Suprapubic skin (tissue), 4 donors: ENCODE measurements at regions not wholly inside any gene's neighbourhood (a gene's known extent, or its start where the extent isn't known, plus 50 kb on each side); places are given as distances from the start of the nearest gene placed in this dataset.

ENCODE experiments used
- POLR2A ChIP-seq, 2 donors: fragments of 450-650 bp; IDR thresholded peaks; one replicate each; pipeline ENCODE4 v1.6.1; 2017; ENCODE audit warnings: antibody characterized with exemption in 2 of 2, mild to moderate bottlenecking in 2 of 2, moderate library complexity in 2 of 2
- POLR2AphosphoS5 ChIP-seq, 3 donors: sonication (generic); formaldehyde crosslinking; IDR thresholded peaks; one replicate each; pipeline ENCODE4 v1.6.1; 2017; ENCODE audit warnings: antibody characterized with exemption in 3 of 3
- TF ChIP-seq, protein P1 (sequence below), 2 donors: fragments of 200-600 bp in 1 of 2; fragments of 450-650 bp in 1 of 2; sonication (generic) in 1 of 2; IDR thresholded peaks; one replicate each; pipeline ENCODE4 v1.5.1; 2016 to 2019; ENCODE audit warnings: antibody characterized with exemption in 2 of 2, mild to moderate bottlenecking in 1 of 2, moderate library complexity in 1 of 2

GRCh38 chr3:103136621-103137020 is 701.8 kb downstream of the ZPLD1 start:
- TF ChIP-seq, protein P1, sequence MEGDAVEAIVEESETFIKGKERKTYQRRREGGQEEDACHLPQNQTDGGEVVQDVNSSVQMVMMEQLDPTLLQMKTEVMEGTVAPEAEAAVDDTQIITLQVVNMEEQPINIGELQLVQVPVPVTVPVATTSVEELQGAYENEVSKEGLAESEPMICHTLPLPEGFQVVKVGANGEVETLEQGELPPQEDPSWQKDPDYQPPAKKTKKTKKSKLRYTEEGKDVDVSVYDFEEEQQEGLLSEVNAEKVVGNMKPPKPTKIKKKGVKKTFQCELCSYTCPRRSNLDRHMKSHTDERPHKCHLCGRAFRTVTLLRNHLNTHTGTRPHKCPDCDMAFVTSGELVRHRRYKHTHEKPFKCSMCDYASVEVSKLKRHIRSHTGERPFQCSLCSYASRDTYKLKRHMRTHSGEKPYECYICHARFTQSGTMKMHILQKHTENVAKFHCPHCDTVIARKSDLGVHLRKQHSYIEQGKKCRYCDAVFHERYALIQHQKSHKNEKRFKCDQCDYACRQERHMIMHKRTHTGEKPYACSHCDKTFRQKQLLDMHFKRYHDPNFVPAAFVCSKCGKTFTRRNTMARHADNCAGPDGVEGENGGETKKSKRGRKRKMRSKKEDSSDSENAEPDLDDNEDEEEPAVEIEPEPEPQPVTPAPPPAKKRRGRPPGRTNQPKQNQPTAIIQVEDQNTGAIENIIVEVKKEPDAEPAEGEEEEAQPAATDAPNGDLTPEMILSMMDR (IDR thresholded peaks at IDR 0.05) = no peak
- TF ChIP-seq POLR2A (IDR thresholded peaks at IDR 0.05) (no peak), POLR2AphosphoS5 (IDR thresholded peaks at IDR 0.05) (no peak)
